ENCODE measurements at regions not wholly inside any gene's neighbourhood (a gene's known extent, or its start where the extent isn't known, plus 50 kb on each side); places are given as distances from the start of the nearest gene placed in this dataset.

DNA sequence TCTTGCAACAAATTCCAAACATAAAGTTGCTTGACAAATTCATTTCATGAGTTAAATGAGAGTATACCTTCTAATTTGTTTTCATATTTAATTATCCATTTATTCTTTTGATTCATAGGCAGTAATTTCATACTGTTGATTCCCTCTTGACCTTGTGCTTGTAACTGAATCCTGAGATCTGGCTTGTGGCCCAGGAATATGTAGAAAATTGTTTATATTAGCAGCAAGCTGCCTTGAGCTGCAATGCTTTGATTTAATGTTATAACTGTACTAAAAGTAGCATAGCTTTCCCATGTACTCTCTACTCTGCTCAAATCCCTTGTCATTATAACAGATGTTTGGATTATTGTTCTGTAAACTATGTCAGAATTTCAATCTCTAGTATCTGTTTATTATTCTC lies 780.7 kb downstream of the NR2F1-AS1 start (continued):
- TF ChIP-seq, protein P1, sequence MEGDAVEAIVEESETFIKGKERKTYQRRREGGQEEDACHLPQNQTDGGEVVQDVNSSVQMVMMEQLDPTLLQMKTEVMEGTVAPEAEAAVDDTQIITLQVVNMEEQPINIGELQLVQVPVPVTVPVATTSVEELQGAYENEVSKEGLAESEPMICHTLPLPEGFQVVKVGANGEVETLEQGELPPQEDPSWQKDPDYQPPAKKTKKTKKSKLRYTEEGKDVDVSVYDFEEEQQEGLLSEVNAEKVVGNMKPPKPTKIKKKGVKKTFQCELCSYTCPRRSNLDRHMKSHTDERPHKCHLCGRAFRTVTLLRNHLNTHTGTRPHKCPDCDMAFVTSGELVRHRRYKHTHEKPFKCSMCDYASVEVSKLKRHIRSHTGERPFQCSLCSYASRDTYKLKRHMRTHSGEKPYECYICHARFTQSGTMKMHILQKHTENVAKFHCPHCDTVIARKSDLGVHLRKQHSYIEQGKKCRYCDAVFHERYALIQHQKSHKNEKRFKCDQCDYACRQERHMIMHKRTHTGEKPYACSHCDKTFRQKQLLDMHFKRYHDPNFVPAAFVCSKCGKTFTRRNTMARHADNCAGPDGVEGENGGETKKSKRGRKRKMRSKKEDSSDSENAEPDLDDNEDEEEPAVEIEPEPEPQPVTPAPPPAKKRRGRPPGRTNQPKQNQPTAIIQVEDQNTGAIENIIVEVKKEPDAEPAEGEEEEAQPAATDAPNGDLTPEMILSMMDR (IDR thresholded peaks at IDR 0.05; ENCODE audit: poor library complexity, severe bottlenecking): no peak
- no peak for TF ChIP-seq RAD21 (conservative IDR thresholded peaks at IDR 0.05)

DNA sequence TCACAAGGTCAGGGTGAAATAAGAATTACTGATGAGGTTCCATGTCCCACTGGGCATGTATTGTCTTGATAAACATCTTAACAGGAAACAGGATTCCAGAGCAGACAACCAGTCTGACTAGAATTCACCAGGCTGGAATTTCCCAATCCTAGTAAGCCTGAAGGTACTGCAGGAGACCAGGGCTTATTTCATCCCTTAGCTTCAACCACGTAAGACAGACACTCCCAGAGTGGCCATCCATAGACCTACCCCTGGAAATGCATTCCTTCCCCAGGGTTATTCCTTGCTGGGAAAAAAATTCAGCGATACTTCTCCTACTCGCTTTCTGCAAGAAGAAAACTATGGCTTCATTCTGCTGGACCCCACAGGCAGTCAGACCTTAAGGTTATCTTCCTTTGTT lies 785.4 kb downstream of the NR2F1-AS1 start:
- no peak overlapping the region for H3K4me3 ChIP-seq (ENCODE audit: low read length)
- H3K36me3 ChIP-seq (ENCODE audit: insufficient read depth, low read length): no peaks in the 10 kb centered on the region
- H3K27me3 ChIP-seq (ENCODE audit: insufficient read depth, low read depth, low read length): no peaks in the 10 kb centered on the region
- no peak overlapping the region for H3K4me2 ChIP-seq (ENCODE audit: low read length)
- H3K9me2 ChIP-seq (ENCODE audit: insufficient read depth, low read length): no peaks in the 10 kb centered on the region
- H3K27ac ChIP-seq (ENCODE audit: low read length): no peak overlapping the region
- H3K9ac ChIP-seq (ENCODE audit: low read length): no peak overlapping the region
- H3K79me2 ChIP-seq (replicated peaks; ENCODE audit: insufficient read depth, low read length): no peaks in the 10 kb centered on the region
- H3K9me3 ChIP-seq (ENCODE audit: low read length): peaks cover 5% of the 10 kb centered on the region
- no peak overlapping the region for H2AFZ ChIP-seq (ENCODE audit: low read depth, low read length)
- no peaks in the 10 kb centered on the region for H3F3A ChIP-seq (ENCODE audit: insufficient read depth, low read length, poor library complexity, severe bottlenecking)
- no peaks in the 10 kb centered on the region for H4K20me1 ChIP-seq (ENCODE audit: insufficient read depth)
- TF ChIP-seq, protein P2, sequence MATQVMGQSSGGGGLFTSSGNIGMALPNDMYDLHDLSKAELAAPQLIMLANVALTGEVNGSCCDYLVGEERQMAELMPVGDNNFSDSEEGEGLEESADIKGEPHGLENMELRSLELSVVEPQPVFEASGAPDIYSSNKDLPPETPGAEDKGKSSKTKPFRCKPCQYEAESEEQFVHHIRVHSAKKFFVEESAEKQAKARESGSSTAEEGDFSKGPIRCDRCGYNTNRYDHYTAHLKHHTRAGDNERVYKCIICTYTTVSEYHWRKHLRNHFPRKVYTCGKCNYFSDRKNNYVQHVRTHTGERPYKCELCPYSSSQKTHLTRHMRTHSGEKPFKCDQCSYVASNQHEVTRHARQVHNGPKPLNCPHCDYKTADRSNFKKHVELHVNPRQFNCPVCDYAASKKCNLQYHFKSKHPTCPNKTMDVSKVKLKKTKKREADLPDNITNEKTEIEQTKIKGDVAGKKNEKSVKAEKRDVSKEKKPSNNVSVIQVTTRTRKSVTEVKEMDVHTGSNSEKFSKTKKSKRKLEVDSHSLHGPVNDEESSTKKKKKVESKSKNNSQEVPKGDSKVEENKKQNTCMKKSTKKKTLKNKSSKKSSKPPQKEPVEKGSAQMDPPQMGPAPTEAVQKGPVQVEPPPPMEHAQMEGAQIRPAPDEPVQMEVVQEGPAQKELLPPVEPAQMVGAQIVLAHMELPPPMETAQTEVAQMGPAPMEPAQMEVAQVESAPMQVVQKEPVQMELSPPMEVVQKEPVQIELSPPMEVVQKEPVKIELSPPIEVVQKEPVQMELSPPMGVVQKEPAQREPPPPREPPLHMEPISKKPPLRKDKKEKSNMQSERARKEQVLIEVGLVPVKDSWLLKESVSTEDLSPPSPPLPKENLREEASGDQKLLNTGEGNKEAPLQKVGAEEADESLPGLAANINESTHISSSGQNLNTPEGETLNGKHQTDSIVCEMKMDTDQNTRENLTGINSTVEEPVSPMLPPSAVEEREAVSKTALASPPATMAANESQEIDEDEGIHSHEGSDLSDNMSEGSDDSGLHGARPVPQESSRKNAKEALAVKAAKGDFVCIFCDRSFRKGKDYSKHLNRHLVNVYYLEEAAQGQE (IDR thresholded peaks at IDR 0.05; ENCODE audit: borderline replicate concordance): no peak

DNA sequence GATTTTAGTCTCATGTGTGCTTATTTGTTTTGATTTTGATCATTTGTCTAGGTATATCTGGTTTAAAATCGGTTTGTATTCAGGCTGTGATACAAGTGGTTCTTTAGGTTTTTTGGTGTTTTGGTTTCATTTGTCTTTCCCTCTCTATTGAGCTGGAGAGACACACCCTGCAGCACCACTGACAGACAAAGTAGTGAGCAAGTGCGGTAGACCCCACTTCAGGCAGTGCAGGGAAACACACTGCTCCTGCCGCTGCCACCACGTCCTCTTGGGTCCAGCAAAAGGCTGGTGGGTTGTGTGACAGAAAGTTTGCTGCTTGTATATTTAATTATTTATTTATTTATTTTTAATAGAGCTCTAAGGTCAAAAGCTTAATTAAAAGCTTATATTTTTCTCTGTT lies 801.0 kb downstream of the NR2F1-AS1 start:
- H3F3A ChIP-seq (ENCODE audit: insufficient read depth, low read length, poor library complexity, severe bottlenecking): no peaks in the 10 kb centered on the region
- no peak overlapping the region for H3K27ac ChIP-seq (ENCODE audit: low read length)
- no peak for TF ChIP-seq POLR2AphosphoS5 (IDR thresholded peaks at IDR 0.05)
- TF ChIP-seq SMC3 (conservative IDR thresholded peaks at IDR 0.05; ENCODE audit: poor library complexity): no peak
- TF ChIP-seq, protein P1 (IDR thresholded peaks at IDR 0.05; ENCODE audit: poor library complexity, severe bottlenecking): no peak
- TF ChIP-seq, protein P2 (IDR thresholded peaks at IDR 0.05; ENCODE audit: borderline replicate concordance): no peak
- TF ChIP-seq RAD21 (conservative IDR thresholded peaks at IDR 0.05): no peak
- no peak for TF ChIP-seq EZH2 (IDR thresholded peaks at IDR 0.05; ENCODE audit: borderline replicate concordance, insufficient read depth, low read length, poor library complexity, severe bottlenecking)
- no peaks in the 10 kb centered on the region for H3K9me2 ChIP-seq (ENCODE audit: insufficient read depth, low read length)
- no peak overlapping the region for H3K9ac ChIP-seq (ENCODE audit: low read length)
- H3K27me3 ChIP-seq (ENCODE audit: insufficient read depth, low read depth, low read length): no peaks in the 10 kb centered on the region
- H2AFZ ChIP-seq (ENCODE audit: low read depth, low read length): no peak overlapping the region
- H3K4me2 ChIP-seq (ENCODE audit: low read length): no peak overlapping the region
- H3K36me3 ChIP-seq (ENCODE audit: insufficient read depth, low read length): no peaks in the 10 kb centered on the region
- H3K79me2 ChIP-seq (replicated peaks; ENCODE audit: insufficient read depth, low read length): no peaks in the 10 kb centered on the region
- no peaks in the 10 kb centered on the region for H4K20me1 ChIP-seq (ENCODE audit: insufficient read depth)
- no peaks in the 10 kb centered on the region for H3K9me3 ChIP-seq (ENCODE audit: low read length)
- H3K4me3 ChIP-seq (ENCODE audit: low read length): no peak overlapping the region
